ENCODE measurements at regions not wholly inside any gene's neighbourhood (a gene's known extent, or its start where the extent isn't known, plus 50 kb on each side); places are given as distances from the start of the nearest gene placed in this dataset.

DNA sequence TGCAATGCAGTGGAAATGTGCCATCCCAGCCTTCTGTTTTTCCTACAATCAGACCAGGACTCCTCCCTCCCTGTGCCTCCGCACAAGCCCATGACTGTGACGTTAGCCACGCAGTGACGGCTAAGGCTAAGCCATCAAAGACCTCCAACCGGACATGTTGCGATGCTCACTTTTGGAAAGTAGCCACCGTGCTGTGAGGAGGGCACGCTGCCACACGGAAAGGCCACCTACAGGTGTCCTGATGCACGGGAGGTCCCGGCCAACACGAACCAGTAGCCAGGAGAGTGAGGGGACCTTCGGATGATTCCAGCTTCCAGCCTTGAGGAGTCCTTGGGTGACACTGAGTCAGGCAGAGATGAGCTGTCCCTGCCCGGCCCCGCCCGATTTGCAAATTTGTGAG is 53.9 kb downstream of the FOXL1 start:
- no peak for DNase-seq (ENCODE audit: low read depth in 2 of 2)

DNA sequence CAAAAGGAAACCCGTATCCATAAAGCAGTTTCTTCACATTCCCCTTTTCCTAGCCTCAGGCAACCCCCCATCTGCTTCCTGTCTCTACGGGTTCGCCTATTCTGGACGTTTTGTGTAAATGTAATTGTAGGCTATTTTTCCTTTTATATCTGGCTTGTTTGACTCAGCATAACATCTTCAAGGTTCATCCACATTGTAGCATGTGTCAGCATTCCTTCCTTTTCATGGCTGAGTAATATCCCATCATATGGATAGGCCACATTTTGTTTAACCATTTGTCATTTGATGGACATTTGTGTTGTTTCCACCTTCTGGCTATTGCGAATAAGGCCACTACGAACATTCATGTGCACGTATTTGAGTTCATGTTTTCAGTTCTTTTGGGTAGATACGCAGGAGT is 54.6 kb downstream of the FOXL1 start:
- no peak for DNase-seq (ENCODE audit: low read depth in 2 of 2)

DNA sequence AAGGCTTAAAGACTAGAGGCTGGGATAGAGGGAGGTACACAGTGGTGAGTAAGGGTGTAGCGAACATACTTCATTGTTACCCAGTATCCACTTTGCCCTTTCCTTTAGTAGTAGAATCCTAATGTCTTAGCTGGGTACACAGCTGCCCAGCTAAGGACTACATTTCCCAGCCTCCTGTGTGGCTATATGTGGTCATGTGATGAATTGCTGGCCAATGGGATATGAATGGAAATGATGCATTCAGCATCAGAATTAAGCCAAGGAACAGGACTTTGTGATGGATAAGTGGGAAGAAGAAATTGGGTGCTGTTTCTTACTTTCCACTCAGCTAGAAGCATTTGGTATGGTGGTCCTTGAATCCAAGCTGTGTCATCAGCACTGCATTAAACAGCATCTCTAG is 55.9 kb downstream of the FOXL1 start:
- DNase-seq (ENCODE audit: low read depth in 2 of 2), result no peak

DNA sequence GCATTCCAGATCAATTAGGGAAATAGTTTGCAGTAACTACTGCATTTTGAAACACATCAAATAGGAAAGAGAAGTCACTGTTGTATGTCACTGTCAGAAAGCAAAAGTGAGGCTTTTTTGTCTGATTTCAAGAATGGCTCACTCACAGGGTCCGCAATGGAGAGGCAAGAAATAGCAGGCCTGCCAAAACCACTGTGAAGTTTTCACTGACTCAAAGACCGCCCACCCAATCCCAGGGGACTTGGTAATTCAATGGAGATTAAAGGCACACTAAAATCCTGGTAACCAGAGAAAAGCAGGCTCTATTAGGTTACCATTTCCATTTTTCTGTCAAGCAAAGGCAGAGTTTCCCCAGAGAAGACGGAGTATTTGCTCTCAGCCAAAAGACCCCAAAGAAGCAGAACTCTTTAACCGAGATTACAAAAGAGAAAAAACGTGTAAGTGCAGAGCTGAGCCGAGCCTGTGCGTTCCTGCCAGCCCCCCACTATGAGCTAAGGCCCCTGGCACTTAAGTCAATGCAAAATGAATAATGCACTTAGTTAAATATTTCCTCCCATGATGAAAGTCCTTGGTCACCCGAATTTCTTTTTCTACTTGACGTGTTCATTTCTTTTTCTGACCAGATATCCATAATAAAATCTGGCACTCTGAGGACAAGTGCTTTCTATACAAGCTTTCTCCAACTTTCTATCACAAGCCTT is 57.0 kb downstream of the FOXL1 start:
- DNase-seq (ENCODE audit: low read depth in 2 of 2), result no peak

DNA sequence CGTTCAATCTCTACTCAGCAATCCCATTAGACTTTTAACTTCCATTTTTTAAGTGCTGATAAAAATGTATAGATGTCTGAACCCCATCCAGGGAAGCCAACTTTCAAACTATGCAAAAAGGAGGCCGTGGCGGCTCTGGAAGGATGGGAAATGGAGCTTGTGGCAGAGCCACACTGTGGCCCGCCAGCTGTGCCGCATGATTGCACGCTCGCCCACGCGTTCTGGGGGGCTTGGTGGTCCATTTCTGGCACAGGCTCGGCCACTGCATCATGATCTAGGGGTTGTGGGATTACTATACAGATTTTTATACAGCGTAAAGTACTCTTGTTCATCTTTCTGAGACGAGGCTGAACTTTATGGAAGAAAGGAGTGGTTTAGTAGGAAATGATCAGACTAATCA is 57.6 kb downstream of the FOXL1 start:
- no peak for DNase-seq (ENCODE audit: low read depth in 2 of 2)

DNA sequence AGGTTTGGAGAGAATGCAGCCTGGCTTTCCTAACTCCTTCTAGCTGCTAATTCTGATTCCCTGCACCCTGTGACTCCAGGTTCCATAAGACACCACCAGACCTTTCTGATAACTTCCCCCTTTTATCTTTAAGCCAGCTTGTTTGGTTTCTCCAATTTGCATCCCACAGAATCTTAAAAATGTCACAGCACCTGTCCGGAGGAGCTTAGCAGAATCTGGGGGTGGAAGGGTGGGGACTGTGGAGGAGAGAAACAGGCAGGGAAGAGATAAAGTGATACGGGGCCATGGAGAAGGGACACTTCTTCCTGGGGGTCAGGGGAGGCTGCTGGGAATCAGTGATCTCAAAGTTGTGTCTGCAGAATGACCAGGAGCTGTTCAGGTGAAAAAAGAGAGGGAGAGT is 59.4 kb downstream of the FOXL1 start:
- DNase-seq (ENCODE audit: low read depth in 2 of 2), result no peak

DNA sequence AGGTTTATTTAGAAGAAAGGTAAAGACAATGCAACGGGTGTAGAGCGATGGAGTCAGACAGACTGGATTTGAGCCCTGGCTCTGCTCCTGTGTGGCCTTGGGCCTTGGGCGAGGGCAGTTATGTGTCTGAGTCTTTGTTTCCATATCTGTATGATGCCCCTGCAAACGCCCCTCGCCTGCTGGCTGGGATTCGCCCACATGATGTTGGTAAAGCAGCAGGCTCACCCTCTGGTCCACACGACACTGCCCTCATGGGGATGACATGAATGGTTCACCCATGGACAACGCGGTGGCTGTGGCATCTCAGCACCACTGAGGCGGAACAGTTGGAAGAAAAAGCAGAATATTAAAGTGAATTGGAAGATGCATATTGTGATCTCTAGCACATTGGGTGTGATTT is 60.3 kb downstream of the FOXL1 start:
- DNase-seq (ENCODE audit: low read depth in 2 of 2), result no peak

DNA sequence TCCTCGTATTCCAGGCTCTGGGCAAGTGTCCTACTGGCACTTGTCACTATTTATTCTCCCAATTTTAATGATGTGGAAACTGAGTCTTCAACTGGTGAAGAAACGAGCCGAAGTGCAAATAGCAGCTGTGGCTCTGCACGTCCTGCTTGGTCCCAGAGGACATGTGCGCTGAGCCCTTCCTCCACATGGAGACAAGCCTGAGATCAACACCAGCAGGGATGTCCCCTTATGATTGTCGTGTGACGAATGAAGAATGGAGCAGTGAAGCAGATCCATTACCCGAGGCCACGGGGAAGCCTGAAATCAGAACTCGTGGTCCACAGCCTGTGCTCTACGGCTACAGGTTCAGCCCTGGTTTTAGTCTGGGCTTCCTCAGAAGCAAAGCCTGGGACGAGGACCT is 61.0 kb downstream of the FOXL1 start:
- no peak for DNase-seq (ENCODE audit: low read depth in 2 of 2)

DNA sequence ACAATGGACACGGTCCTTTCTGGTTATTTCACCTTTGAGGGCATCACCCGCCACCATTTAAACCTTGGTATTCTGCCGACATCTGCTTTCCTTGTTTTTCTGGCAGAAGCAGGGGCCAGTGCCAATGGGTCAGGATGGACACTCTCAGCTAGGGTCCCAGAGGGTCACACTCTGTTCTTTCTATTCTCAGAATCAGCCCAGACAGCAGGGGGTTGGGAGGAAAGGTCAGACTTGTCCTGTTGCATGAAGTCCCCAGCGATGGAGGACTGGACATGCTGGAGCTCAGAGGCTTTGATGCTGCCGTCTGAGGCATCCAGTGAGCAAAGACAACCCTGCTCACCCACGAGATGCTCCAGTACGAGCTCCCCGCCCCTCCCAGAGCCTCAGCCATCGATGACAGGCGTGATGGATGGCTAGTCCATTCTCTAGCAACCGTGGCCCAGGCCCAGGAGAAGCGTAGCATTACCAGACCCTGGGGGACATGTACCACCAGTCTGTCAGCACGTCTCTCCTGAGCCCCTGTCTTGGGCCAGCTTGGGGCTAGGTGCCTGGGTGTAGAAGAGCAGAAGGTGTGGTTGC is 62.0 kb downstream of the FOXL1 start:
- DNase-seq (ENCODE audit: low read depth in 2 of 2), result no peak

DNA sequence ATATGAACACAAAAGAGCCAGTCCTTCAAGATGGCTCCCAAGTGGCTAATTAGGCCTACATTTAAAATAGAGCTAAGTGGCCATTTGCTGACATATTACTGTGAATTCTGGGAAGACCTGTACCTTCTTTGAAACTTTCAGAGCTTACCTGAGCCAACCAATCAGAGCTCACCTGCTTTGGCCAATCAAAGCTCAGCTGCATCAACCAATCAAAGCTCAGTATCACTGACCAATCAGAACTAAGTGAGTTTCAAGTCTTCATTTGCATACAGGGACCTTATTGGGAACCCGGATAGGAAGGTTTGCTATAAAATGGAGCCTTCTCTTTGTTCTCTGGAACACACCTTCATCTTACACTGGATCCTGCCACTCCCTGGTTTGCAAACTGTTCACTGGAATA is 63.7 kb downstream of the FOXL1 start:
- DNase-seq (ENCODE audit: low read depth in 2 of 2), result no peak

DNA sequence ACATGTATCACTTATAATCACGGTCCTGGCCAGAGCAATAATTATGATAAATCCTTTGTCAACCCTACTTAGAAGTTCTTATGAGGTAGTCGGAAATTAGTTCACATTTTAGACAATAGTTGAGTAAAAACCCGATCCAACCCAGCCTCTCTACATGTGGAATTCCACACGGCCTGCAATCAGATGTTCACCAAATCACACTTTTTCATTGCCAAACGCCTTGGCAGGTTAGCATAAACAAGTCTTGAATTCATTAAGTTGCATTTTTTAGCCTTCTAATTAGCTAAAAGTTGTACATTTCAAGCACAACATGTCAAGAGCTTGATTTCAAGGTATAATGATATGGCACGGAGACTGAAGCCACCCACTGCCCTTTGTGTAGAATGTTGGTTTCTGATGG is 65.3 kb downstream of the FOXL1 start:
- DNase-seq (ENCODE audit: low read depth in 2 of 2), result no peak

DNA sequence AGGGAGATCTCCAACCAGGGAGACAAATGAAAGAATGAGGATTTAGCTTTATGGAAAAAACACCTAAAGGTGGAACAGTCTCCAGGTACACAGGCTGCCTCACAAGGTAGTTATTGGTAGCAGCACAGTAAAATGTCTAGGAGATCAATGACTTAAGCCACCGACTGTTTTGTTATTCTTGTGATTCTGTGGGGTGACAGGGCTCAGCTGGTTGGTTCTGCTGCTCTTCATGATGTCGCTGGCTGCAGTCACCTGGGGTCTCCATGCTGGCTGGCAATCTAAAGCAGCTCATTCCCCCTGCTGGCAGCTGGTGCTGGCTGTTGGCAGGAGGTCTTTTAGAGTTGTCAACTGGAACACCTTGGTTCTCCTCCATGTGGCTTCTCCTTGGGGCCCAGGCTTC is 69.2 kb downstream of the FOXL1 start:
- DNase-seq (ENCODE audit: low read depth in 2 of 2), result no peak

DNA sequence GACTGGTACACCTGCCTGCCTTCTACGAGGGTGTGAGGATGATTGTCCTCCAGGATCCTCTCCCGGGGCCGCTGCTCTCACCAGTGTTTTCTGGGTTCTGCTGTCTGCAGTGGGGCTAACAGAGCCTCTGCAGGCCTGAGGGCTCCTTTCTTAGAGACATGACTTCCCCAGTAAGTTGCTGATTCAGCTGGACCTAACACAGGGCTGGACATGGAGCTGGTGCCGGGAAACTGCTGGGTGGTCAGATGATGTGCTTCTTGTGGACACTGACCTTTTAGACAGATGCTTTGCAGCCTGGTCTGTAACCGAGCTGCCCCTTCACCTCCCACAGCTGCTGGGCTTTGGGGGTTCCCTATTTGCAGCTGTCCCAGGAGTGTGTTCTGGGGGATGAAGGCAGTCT is 71.5 kb downstream of the FOXL1 start:
- DNase-seq (ENCODE audit: low read depth in 2 of 2), result no peak

DNA sequence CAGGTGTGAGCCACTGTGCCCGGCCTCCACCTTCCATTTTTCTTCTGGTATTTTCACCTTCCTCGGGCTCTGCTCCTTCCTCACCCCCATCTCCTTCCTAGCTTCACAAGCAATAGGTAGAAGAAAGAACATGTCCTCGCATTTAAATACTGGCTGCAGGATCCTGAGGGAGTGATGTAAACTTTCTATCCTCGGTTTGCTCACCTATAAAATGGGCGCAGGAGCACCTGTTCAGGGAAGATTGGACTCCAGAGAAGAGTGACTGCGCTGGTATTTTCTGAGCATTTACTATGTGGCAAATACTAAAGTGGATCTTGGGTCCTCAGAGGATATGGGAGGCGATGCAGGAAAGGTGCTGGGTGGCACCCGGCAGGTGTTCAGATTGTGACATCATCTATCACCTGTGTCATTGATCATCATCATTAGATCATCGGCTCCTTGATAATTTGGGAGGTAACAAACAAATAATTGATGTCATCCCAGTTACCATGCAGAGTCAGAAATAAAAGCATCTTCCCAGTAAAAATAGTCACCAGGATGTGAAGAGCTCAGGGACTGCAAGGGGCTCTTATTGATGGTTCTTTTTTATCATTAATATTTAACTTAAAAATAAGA is 72.8 kb downstream of the FOXL1 start:
- DNase-seq (ENCODE audit: low read depth in 2 of 2), result no peak

DNA sequence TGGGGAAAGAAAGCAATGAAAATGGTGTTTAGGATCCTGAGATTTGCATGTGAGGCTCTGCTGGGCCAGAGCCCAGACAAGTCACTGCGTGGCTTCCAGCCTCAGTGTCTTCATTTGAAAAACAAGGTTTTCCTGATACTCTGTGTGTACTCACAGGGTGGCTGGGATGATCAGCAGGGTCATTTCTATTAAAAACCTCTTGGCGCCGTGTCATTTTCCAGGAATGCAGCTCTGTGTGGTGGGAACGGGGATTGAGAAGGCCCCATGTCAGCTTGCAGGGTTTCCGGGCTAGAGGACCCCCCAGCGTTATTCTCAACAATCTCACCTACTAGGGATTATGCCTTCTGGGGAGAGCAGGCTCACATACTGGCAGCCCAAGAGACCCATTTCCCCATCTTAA is 73.5 kb downstream of the FOXL1 start:
- DNase-seq (ENCODE audit: low read depth in 2 of 2), result no peak

DNA sequence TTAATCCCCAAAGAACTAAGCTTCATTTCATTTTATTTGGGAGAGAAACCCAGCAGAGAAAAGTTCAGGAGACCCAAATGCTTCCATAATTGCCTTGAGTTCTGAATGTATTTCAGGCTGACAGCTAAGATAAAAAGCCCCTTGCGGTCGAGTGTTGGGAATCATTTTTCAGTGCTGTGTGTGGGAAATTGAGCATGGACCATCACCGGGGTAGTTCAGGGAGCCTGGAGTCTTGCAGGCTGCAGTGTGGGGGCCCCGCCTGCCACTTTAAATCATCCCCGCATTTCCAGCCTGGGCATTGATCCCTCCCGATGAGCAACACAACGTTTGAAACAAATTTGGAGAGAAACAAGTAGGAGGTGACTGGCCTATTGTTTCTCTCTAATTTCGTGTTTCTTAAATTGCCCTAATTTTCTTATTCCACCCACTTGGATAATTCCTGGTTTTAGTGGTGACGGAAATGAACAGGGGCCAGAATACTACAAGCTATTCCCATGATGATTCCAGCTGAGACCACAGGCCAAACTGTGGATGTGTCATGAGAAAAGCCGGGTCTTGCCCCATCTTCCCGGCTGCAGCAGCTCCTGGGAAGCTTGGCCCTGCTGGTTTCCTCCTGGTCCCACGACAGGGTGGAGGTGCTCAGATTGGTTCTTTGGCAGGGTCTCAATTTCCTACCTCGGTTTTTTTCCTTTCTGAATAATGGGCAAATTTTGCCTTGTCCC is 75.1 kb downstream of the FOXL1 start:
- no peak for DNase-seq (ENCODE audit: low read depth in 2 of 2)

DNA sequence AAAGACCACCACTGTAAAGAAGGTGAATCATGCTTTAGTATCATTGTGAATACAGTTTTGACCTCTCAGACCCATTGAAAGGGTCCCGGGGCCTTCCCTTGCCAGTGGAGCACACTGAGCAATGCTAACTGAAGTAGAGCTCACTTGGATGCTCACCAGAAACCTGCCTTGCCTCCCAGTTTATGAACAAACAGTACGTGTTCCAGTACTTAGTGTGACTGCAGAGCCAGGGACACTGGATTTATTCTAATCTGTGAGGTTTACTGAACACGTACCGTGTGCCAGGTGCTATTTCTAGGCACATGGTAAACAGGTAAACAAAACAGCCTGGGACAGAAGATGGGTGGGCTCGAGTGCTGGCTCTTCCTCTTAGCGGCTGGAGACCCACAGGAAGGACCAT is 79.6 kb downstream of the FOXL1 start:
- no peak for DNase-seq (ENCODE audit: low read depth in 2 of 2)

DNA sequence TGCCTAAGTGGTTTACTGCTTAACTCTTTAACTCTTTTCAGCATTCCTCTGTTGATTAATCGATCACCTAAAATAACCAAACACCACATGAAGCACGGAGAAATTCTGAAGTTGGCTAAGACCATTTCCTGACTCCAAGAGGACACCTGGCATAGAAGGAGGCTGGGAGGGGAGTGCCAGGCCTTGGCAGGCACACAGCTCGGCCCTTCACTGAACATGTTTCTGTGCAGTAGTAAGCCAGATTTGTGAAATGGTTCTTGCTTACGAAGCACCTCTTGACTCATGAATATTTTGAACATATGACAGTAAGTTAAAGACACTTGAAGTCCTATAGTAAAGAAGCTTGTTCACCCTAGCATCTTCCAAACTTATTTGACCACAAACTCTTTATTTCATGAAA is 82.3 kb downstream of the FOXL1 start:
- DNase-seq (ENCODE audit: low read depth in 2 of 2), result no peak

DNA sequence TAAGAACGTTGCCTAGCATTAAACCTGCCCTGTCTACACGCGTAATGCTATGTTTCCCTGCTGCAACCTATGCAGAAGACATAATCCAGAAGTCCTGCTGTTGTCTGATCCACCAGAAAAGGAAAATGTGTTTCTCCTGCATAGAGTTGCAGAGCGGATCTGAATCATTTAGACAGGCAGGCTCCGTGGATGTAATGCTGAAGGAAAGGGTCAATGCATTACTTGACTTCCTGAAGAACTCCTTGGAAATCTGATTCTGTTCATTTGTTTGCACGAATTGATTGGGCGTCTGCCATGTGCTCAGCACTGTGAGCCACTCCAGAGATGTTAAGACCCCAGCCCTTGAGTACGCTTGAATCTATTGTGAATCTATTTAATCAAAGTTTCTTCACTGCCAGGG is 83.4 kb downstream of the FOXL1 start:
- no peak for DNase-seq (ENCODE audit: low read depth in 2 of 2)

DNA sequence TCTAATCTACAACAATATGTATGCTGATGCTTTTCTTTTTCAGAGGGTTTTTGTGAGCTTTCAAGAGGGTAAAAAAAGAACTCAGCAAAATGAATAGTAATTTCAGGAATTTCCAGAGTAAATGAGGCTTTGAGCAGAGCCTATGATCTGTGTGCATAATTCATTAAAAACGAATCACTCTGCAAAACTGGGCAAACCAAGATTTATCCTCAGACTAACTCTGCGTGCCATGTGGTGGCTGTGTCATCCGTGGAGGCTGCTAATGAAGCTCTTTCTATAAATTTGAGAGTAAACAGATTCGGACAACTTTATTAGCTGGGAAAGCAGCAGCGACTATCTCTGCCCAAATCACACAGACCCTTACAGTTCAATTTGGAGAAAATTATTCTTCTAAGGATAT is 83.8 kb downstream of the FOXL1 start:
- no peak for DNase-seq (ENCODE audit: low read depth in 2 of 2)

DNA sequence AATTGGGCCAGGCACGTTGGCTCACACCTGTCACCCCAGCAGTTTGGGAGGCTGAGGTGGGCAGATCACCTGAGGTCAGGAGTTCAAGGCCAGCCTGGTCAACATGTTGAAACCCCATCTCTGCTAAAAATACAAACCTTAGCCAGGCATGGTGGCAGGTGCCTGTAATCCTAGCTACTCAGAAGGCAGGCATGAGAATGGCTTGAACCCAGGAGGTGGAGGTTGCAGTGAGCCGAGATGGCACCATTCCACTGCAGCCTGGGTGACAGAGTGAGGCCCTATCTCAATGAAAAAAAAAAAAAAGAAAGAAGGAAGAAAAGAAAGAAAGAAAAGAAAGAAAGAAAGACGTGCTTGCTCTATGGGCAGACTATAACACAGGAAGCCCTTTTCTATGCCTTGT is 84.4 kb downstream of the FOXL1 start:
- DNase-seq (ENCODE audit: low read depth in 2 of 2), result no peak

DNA sequence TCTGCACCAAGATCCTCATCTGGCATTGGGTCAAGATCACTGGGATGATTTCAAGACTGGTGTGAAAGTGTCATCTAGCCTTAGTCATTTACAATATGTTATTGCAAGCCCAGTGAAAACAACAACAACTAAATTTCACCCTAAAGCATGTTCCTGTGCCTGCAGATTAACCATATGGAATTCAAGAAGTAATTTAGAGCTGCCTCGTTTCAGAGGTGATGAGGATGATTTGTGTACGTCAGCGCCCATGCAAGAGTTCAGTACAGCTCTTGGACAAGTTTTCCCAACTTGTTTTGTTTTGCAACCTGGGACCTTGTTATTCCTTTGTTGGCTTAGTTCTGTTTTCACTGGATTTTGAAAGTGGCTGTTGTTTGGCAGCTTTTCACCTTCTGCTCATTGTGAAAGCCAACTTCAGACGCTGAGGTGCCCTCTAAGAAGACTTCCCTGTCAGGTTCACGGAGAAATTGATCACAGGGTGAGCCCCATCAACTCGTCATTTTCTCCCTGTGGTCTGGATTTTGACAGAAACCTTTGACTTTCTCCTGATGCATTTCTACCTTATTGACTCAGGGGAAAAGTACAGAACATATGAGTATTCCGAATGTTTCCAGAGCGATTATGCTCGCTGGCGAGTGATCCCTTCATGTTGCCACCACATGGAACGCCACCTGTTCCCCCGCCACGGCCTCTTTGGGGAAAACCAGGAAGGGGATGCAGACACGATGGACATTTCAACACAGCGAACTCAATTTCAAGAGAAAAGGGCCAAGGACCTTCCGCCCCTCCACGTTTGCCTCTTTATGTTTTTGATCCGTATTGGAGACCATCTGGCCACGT is 85.6 kb downstream of the FOXL1 start:
- DNase-seq (ENCODE audit: low read depth in 2 of 2), result no peak
